ENCODE measurements at regions not wholly inside any gene's neighbourhood (a gene's known extent, or its start where the extent isn't known, plus 50 kb on each side); places are given as distances from the start of the nearest gene placed in this dataset.

DNA sequence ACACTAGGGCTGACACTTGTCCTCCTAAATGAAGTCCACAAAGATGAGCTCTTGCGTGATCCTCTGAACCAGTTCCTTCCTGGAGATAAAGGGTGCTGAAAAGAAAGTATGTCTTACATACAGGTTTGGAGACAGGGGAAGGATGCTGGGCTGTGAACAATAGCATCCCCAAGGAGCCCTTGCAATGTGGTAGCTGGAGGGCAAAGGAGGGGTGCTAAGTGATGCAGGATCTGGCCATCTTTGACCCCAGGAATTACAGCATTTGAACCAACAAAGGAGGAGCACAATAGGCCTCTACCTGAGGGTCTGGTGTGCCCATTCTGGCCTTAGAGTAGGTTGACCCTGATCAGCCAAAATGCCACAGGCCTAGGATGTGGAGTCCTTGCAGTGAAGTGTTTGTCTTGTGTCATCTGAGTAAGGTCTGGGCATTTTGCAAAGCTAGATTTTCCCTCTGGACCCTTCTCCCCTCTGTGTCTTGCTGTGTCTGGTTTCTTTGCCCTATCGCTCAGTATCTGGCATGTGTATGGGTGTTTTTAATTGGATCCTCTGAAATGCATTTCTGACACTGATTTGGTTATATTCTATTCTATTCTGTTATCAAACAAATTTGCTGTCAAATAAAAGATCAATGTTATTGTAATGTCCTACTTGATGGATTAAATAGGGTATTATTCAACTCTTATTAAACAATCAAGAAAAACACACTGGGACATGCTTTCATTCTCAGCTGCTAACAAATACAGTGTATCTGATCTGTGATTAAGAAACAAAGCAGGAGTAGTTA lies 364.8 kb upstream of the MEIS1 start:
- peaks cover 2% of the 10 kb centered on the region in 2 experiments for H3K4me1 ChIP-seq (ENCODE audit: control insufficient read depth in 1 of 2, insufficient read depth in 2 of 2, low read length in 2 of 2)
- no peak overlapping the region for H3K23ac ChIP-seq (ENCODE audit: low read length)
- H2BK5ac ChIP-seq (ENCODE audit: low read depth, low read length, poor library complexity): no peak overlapping the region
- H3K9me3 ChIP-seq (ENCODE audit: insufficient read depth, low read depth, low read length): no peaks in the 10 kb centered on the region
- WGBS (ENCODE audit: extremely low coverage, insufficient coverage, insufficient read length): no CpG with 5 or more reads among the region's 2 CpGs
- H2BK120ac ChIP-seq (ENCODE audit: insufficient read depth, low read length, poor library complexity): no peak overlapping the region
- no peak overlapping the region for H4K91ac ChIP-seq (ENCODE audit: low read depth, low read length)
- no peak for DNase-seq
- H4K12ac ChIP-seq (ENCODE audit: low read depth, low read length): no peak overlapping the region
- H3K27ac ChIP-seq (ENCODE audit: low read depth, low read length): no peak overlapping the region
- H4K8ac ChIP-seq (ENCODE audit: low read depth, low read length): no peak overlapping the region
- no peak overlapping the region for H3K4me3 ChIP-seq (ENCODE audit: low read depth, low read length)
- no peaks in the 10 kb centered on the region for H3K27me3 ChIP-seq (ENCODE audit: insufficient read depth, low read length)
- no peak overlapping the region for H2AK5ac ChIP-seq (ENCODE audit: low read length)
- H3K4me2 ChIP-seq (ENCODE audit: low read length): no peak overlapping the region
- H2BK12ac ChIP-seq (ENCODE audit: low read length): no peak overlapping the region
- H3K36me3 ChIP-seq (ENCODE audit: control insufficient read depth in 1 of 2, insufficient read depth in 2 of 2, low read length in 2 of 2): no peaks in the 10 kb centered on the region
- no peak overlapping the region for H3K14ac ChIP-seq (ENCODE audit: low read length)
- H3K18ac ChIP-seq (ENCODE audit: low read length): no peak overlapping the region
- no peak overlapping the region for H3K9ac ChIP-seq (ENCODE audit: low read length)
- H3K79me2 ChIP-seq (ENCODE audit: control insufficient read depth, insufficient read depth, low read length, poor library complexity): no peaks in the 10 kb centered on the region
- no peaks in the 10 kb centered on the region for H3K79me1 ChIP-seq (ENCODE audit: low read length)
- no peak overlapping the region for H3K4ac ChIP-seq (ENCODE audit: low read depth, low read length)
- no peak overlapping the region for H2AFZ ChIP-seq (ENCODE audit: insufficient read depth, low read length, poor library complexity)

DNA sequence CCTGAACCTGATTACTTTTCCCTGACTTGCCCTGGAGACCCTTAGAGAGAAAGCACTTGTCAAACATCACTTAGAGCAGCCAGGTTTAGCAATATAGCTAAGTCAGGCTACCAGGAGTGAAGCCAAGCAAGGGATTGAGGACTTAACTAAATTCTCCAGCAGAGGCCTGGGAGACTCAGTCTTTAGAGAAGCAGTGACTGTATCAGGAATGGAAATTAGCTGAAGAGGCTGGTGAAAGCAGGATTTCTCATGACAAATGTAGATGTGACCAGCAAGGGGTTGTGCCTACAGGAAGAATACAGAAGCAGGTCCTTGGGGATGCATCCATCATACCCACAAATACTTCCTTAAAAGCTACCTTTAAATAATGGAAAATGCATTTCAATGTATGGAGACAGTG lies 368.9 kb upstream of the MEIS1 start:
- Histone ChIP-seq H3K79me1 (ENCODE audit: low read length) (no peaks in the 10 kb centered on the region), H3K9ac (ENCODE audit: low read length) (no peak overlapping the region), H2BK12ac (ENCODE audit: low read length) (no peak overlapping the region), H3K27ac (ENCODE audit: low read depth, low read length) (no peak overlapping the region), H2AK5ac (ENCODE audit: low read length) (no peak overlapping the region), H3K4me2 (ENCODE audit: low read length) (no peak overlapping the region), H2BK5ac (ENCODE audit: low read depth, low read length, poor library complexity) (no peak overlapping the region), H3K9me3 (ENCODE audit: insufficient read depth, low read depth, low read length) (no peaks in the 10 kb centered on the region), H3K79me2 (ENCODE audit: control insufficient read depth, insufficient read depth, low read length, poor library complexity) (no peaks in the 10 kb centered on the region), H4K8ac (ENCODE audit: low read depth, low read length) (no peak overlapping the region), H3K36me3 (ENCODE audit: control insufficient read depth in 1 of 2, insufficient read depth in 2 of 2, low read length in 2 of 2) (no peaks in the 10 kb centered on the region), H3K23ac (ENCODE audit: low read length) (no peak overlapping the region), H3K27me3 (ENCODE audit: insufficient read depth, low read length) (no peaks in the 10 kb centered on the region), H3K14ac (ENCODE audit: low read length) (no peak overlapping the region), H4K91ac (ENCODE audit: low read depth, low read length) (no peak overlapping the region), H3K4me3 (ENCODE audit: low read depth, low read length) (no peak overlapping the region), H4K12ac (ENCODE audit: low read depth, low read length) (no peak overlapping the region), H3K4ac (ENCODE audit: low read depth, low read length) (no peak overlapping the region), H3K18ac (ENCODE audit: low read length) (no peak overlapping the region), H2BK120ac (ENCODE audit: insufficient read depth, low read length, poor library complexity) (no peak overlapping the region), H3K4me1 (ENCODE audit: control insufficient read depth in 1 of 2, insufficient read depth in 2 of 2, low read length in 2 of 2) (no peaks in the 10 kb centered on the region), H2AFZ (ENCODE audit: insufficient read depth, low read length, poor library complexity) (no peak overlapping the region)
- DNase-seq: no peak

DNA sequence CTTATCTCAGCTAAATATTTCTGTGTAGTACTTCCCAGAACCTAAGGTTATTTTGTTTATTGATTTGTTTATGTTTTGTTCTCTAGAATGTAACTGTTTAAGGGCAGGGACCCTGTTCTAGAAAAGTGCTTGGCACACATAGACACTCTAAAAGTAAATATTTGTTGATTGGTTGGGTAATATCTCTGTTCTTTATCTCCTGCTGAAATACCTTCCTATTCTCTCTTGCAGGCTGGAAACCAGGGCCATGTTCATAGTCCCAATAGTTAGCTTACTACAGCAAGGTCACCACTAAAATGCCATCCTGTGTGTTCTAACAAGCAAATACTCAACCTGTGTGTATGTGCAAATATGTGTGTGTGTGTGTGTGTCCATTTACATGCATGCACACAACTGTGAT lies 375.6 kb upstream of the MEIS1 start:
- H3K9ac ChIP-seq (ENCODE audit: low read length): no peak overlapping the region
- no peak overlapping the region for H3K18ac ChIP-seq (ENCODE audit: low read length)
- H3K4me3 ChIP-seq (ENCODE audit: low read depth, low read length): no peak overlapping the region
- no peak overlapping the region for H2BK12ac ChIP-seq (ENCODE audit: low read length)
- no peak overlapping the region for H2AFZ ChIP-seq (ENCODE audit: insufficient read depth, low read length, poor library complexity)
- no peak overlapping the region for H2BK5ac ChIP-seq (ENCODE audit: low read depth, low read length, poor library complexity)
- H3K23ac ChIP-seq (ENCODE audit: low read length): no peak overlapping the region
- no peak overlapping the region for H3K4me2 ChIP-seq (ENCODE audit: low read length)
- no peak overlapping the region for H2AK5ac ChIP-seq (ENCODE audit: low read length)
- H3K4me1 ChIP-seq (ENCODE audit: control insufficient read depth in 1 of 2, insufficient read depth in 2 of 2, low read length in 2 of 2): no peaks in the 10 kb centered on the region
- no peak overlapping the region for H4K91ac ChIP-seq (ENCODE audit: low read depth, low read length)
- H3K14ac ChIP-seq (ENCODE audit: low read length): no peak overlapping the region
- DNase-seq: no peak
- H3K27ac ChIP-seq (ENCODE audit: low read depth, low read length): no peak overlapping the region
- H3K9me3 ChIP-seq (ENCODE audit: insufficient read depth, low read depth, low read length): no peaks in the 10 kb centered on the region
- H4K8ac ChIP-seq (ENCODE audit: low read depth, low read length): no peak overlapping the region
- no peaks in the 10 kb centered on the region for H3K27me3 ChIP-seq (ENCODE audit: insufficient read depth, low read length)
- no peaks in the 10 kb centered on the region for H3K79me2 ChIP-seq (ENCODE audit: control insufficient read depth, insufficient read depth, low read length, poor library complexity)
- no peak overlapping the region for H3K4ac ChIP-seq (ENCODE audit: low read depth, low read length)
- no peak overlapping the region for H2BK120ac ChIP-seq (ENCODE audit: insufficient read depth, low read length, poor library complexity)
- H3K36me3 ChIP-seq (ENCODE audit: control insufficient read depth in 1 of 2, insufficient read depth in 2 of 2, low read length in 2 of 2): no peaks in the 10 kb centered on the region
- no peak overlapping the region for H4K12ac ChIP-seq (ENCODE audit: low read depth, low read length)
- H3K79me1 ChIP-seq (ENCODE audit: low read length): no peaks in the 10 kb centered on the region

DNA sequence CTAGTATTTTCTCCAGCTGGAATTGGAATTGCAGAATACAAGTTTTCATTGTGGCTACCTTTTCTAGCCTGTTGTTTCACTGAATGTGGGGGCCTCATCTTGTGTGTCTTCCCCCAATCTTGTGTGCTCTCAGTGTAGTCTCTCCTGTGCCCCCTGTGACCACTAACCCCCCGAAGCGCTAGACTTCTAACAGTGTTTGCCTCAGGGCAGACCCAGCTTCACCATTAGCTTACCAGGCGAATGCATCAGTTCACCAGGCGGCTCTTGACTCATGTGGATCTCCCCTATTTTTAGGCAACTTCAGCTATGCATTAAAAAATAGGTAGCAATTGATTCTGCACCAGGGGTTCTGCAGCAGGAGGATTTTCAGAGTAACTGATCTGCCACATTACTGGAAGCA lies 376.2 kb upstream of the MEIS1 start:
- no peak for DNase-seq
- Histone ChIP-seq H3K9ac (ENCODE audit: low read length) (no peak overlapping the region), H3K4me2 (ENCODE audit: low read length) (no peak overlapping the region), H3K18ac (ENCODE audit: low read length) (no peak overlapping the region), H4K91ac (ENCODE audit: low read depth, low read length) (no peak overlapping the region), H3K4me1 (ENCODE audit: control insufficient read depth in 1 of 2, insufficient read depth in 2 of 2, low read length in 2 of 2) (no peaks in the 10 kb centered on the region), H3K4ac (ENCODE audit: low read depth, low read length) (no peak overlapping the region), H2BK120ac (ENCODE audit: insufficient read depth, low read length, poor library complexity) (no peak overlapping the region), H3K4me3 (ENCODE audit: low read depth, low read length) (no peak overlapping the region), H4K12ac (ENCODE audit: low read depth, low read length) (no peak overlapping the region), H4K8ac (ENCODE audit: low read depth, low read length) (no peak overlapping the region), H3K14ac (ENCODE audit: low read length) (no peak overlapping the region), H3K27ac (ENCODE audit: low read depth, low read length) (no peak overlapping the region), H2BK5ac (ENCODE audit: low read depth, low read length, poor library complexity) (no peak overlapping the region), H3K79me2 (ENCODE audit: control insufficient read depth, insufficient read depth, low read length, poor library complexity) (no peaks in the 10 kb centered on the region), H2AFZ (ENCODE audit: insufficient read depth, low read length, poor library complexity) (no peak overlapping the region), H3K79me1 (ENCODE audit: low read length) (no peaks in the 10 kb centered on the region), H3K9me3 (ENCODE audit: insufficient read depth, low read depth, low read length) (no peaks in the 10 kb centered on the region), H3K36me3 (ENCODE audit: control insufficient read depth in 1 of 2, insufficient read depth in 2 of 2, low read length in 2 of 2) (no peaks in the 10 kb centered on the region), H2AK5ac (ENCODE audit: low read length) (no peak overlapping the region), H2BK12ac (ENCODE audit: low read length) (no peak overlapping the region), H3K23ac (ENCODE audit: low read length) (no peak overlapping the region), H3K27me3 (ENCODE audit: insufficient read depth, low read length) (no peaks in the 10 kb centered on the region)
- WGBS (ENCODE audit: extremely low coverage, insufficient coverage, insufficient read length): no CpG with 5 or more reads among the region's 4 CpGs
